ENCODE measurements at regions not wholly inside any gene's neighbourhood (a gene's known extent, or its start where the extent isn't known, plus 50 kb on each side); places are given as distances from the start of the nearest gene placed in this dataset.

DNA sequence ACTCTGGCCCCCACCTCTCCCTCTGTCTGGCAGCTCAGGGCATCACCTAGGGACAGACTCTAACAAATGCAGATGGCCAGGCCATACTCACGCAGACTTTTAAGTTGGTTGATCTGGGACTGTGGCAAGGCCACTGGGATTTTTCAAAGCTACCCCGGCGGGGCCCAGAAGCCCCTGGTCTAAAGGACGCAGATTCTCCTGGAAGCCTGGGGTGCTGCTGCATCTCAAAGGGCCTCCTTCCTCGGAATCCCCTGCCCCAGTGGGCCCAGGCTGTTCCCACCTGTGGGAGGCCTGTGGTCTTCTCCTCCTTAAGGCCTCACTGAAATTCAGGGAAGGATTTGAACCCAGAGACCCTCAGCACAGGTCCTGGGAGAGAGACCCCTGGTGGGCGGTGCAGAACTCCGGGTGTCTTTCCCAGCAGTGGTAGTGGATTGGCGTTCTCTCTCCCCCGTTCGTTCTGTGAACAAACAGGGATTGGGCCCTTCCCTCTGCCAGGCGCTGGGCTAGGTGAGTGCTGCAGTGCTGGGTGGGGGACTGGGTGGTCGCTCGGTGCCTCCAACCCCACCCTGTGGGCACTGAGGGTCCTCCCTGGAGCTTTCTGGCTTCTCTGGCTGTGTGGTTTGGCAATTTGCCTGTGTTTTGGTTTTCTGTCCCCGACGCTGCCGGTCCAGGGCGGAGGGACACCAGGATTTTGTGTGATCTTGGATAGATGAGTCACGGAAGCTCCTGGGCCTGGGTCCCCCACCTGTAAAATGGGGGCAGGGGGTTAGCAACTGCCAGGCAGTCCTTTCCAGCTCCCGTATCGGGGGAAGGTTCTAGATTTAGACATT is 160.5 kb upstream of the GSE1 start:
- ATAC-seq (no peak), DNase-seq (ENCODE audit: low read depth, low spot score) (no peak)
- Histone ChIP-seq H3K9me3 (ENCODE audit: control insufficient read depth, insufficient read depth, low read depth, low read length) (no peaks in the 10 kb centered on the region), H3K4me1 (ENCODE audit: control insufficient read depth, insufficient read depth, low read length) (peaks cover 19% of the 10 kb centered on the region), H3K27me3 (ENCODE audit: control insufficient read depth, insufficient read depth, low read length) (no peaks in the 10 kb centered on the region), H3K36me3 (ENCODE audit: control insufficient read depth, insufficient read depth, low read length) (no peaks in the 10 kb centered on the region), H3K4me3 (ENCODE audit: low read depth in 2 of 2, low read length in 2 of 2) (no peak overlapping the region), H3K27ac (ENCODE audit: low read length) (no peak overlapping the region)
- ChIA-PET CTCF (no interaction called here), POLR2A (no interaction called here)
- TF ChIP-seq, protein P1, sequence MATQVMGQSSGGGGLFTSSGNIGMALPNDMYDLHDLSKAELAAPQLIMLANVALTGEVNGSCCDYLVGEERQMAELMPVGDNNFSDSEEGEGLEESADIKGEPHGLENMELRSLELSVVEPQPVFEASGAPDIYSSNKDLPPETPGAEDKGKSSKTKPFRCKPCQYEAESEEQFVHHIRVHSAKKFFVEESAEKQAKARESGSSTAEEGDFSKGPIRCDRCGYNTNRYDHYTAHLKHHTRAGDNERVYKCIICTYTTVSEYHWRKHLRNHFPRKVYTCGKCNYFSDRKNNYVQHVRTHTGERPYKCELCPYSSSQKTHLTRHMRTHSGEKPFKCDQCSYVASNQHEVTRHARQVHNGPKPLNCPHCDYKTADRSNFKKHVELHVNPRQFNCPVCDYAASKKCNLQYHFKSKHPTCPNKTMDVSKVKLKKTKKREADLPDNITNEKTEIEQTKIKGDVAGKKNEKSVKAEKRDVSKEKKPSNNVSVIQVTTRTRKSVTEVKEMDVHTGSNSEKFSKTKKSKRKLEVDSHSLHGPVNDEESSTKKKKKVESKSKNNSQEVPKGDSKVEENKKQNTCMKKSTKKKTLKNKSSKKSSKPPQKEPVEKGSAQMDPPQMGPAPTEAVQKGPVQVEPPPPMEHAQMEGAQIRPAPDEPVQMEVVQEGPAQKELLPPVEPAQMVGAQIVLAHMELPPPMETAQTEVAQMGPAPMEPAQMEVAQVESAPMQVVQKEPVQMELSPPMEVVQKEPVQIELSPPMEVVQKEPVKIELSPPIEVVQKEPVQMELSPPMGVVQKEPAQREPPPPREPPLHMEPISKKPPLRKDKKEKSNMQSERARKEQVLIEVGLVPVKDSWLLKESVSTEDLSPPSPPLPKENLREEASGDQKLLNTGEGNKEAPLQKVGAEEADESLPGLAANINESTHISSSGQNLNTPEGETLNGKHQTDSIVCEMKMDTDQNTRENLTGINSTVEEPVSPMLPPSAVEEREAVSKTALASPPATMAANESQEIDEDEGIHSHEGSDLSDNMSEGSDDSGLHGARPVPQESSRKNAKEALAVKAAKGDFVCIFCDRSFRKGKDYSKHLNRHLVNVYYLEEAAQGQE (IDR thresholded peaks at IDR 0.05; ENCODE audit: insufficient read depth in 1 of 2, low read depth in 2 of 2, low read length in 1 of 2): no peak
- TF ChIP-seq, protein P2, sequence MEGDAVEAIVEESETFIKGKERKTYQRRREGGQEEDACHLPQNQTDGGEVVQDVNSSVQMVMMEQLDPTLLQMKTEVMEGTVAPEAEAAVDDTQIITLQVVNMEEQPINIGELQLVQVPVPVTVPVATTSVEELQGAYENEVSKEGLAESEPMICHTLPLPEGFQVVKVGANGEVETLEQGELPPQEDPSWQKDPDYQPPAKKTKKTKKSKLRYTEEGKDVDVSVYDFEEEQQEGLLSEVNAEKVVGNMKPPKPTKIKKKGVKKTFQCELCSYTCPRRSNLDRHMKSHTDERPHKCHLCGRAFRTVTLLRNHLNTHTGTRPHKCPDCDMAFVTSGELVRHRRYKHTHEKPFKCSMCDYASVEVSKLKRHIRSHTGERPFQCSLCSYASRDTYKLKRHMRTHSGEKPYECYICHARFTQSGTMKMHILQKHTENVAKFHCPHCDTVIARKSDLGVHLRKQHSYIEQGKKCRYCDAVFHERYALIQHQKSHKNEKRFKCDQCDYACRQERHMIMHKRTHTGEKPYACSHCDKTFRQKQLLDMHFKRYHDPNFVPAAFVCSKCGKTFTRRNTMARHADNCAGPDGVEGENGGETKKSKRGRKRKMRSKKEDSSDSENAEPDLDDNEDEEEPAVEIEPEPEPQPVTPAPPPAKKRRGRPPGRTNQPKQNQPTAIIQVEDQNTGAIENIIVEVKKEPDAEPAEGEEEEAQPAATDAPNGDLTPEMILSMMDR (IDR thresholded peaks at IDR 0.05): no peak
- no peak for TF ChIP-seq POLR2AphosphoS5 (IDR thresholded peaks at IDR 0.05; ENCODE audit: low read depth, low read length)
- no peak for TF ChIP-seq TCF7L2 (IDR thresholded peaks at IDR 0.05; ENCODE audit: low read depth, low read length)
- no peak for TF ChIP-seq SIN3A (IDR thresholded peaks at IDR 0.05; ENCODE audit: borderline replicate concordance, insufficient read depth, low read depth, low read length)
- no TSS peak for BruUV-seq (replicated peaks)
- intact Hi-C loops (cut with micrococcal nuclease; ENCODE audit: unreplicated experiment) (no loop called here), in situ Hi-C loops (cut with HindIII; ENCODE audit: low pct_unique_long_range_greater_than_20kb, low sequenced_read_pairs) (no loop called here)

DNA sequence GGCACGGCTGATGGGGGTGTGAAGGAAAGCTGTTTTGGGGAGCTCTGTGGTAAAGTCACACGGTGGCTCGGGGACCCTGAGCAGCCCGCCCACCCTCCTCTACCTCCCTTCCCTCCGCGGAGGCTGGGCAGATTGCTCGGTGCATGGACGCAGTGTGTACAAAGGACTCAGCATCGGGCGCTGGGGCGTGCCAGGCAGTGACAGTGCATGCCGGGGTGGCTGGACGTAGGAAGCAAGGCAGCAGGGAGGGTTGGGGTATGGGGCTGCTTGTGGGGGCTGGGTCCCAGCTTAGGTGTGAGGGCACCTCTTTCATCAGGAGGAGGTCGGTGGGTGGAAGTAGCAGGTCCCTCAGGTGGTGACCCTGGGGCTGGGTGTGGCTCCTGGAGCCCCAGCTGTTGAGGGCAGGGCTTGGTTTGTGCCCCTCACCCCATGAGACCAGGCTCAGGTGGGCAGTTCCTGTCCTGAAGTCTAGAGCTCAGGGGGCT is 159.9 kb upstream of the GSE1 start:
- H3K4me3 ChIP-seq (ENCODE audit: low read depth in 2 of 2, low read length in 2 of 2): no peak overlapping the region
- no peak for ATAC-seq
- H3K4me1 ChIP-seq (ENCODE audit: control insufficient read depth, insufficient read depth, low read length): peaks cover 26% of the 10 kb centered on the region
- no peaks in the 10 kb centered on the region for H3K9me3 ChIP-seq (ENCODE audit: control insufficient read depth, insufficient read depth, low read depth, low read length)
- DNase-seq (ENCODE audit: low read depth, low spot score): no peak
- TF ChIP-seq, protein P1 (IDR thresholded peaks at IDR 0.05; ENCODE audit: insufficient read depth in 1 of 2, low read depth in 2 of 2, low read length in 1 of 2): no peak
- TF ChIP-seq TCF7L2 (IDR thresholded peaks at IDR 0.05; ENCODE audit: low read depth, low read length) (no peak), POLR2AphosphoS5 (IDR thresholded peaks at IDR 0.05; ENCODE audit: low read depth, low read length) (no peak), SIN3A (IDR thresholded peaks at IDR 0.05; ENCODE audit: borderline replicate concordance, insufficient read depth, low read depth, low read length) (no peak)
- TF ChIP-seq, protein P2 (IDR thresholded peaks at IDR 0.05): no peak
- ChIA-PET CTCF (no interaction called here), POLR2A (interaction anchor here (0.5 kb wide), 1 partner anchor 105 kb away, joined by 3 read pairs; no protein-coding TSS in a partner anchor)
- H3K27me3 ChIP-seq (ENCODE audit: control insufficient read depth, insufficient read depth, low read length): no peaks in the 10 kb centered on the region
- intact Hi-C loops (cut with micrococcal nuclease; ENCODE audit: unreplicated experiment): no loop called here
- no TSS peak for BruUV-seq (replicated peaks)
- in situ Hi-C loops (cut with HindIII; ENCODE audit: low pct_unique_long_range_greater_than_20kb, low sequenced_read_pairs): no loop called here
- no peak overlapping the region for H3K27ac ChIP-seq (ENCODE audit: low read length)
- no peaks in the 10 kb centered on the region for H3K36me3 ChIP-seq (ENCODE audit: control insufficient read depth, insufficient read depth, low read length)
